Upper lobe of left lung (tissue), 4 donors: ENCODE measurements at regions not wholly inside any gene's neighbourhood (a gene's known extent, or its start where the extent isn't known, plus 50 kb on each side); places are given as distances from the start of the nearest gene placed in this dataset.

Source experiments
- POLR2A ChIP-seq, 4 donors: fragments of 450-650 bp; IDR thresholded peaks; one replicate each; pipeline ENCODE4 v1.5.1; 2016 to 2017; ENCODE audit warnings: antibody characterized with exemption in 4 of 4, mild to moderate bottlenecking in 2 of 4
- POLR2AphosphoS5 ChIP-seq, 2 donors: sonication (generic); formaldehyde crosslinking; IDR thresholded peaks; one replicate each; pipeline ENCODE4 v1.5.1; 2017; ENCODE audit warnings: antibody characterized with exemption in 2 of 2
- TF ChIP-seq, protein P1 (sequence below), 6 experiments: fragments of 450-650 bp in 4 of 6; fragments of 200-600 bp in 2 of 6; sonication (generic) in 2 of 6; IDR thresholded peaks; one replicate each; pipeline ENCODE4 v1.5.1; 2016 to 2019; ENCODE audit warnings: antibody characterized with exemption in 6 of 6

DNA sequence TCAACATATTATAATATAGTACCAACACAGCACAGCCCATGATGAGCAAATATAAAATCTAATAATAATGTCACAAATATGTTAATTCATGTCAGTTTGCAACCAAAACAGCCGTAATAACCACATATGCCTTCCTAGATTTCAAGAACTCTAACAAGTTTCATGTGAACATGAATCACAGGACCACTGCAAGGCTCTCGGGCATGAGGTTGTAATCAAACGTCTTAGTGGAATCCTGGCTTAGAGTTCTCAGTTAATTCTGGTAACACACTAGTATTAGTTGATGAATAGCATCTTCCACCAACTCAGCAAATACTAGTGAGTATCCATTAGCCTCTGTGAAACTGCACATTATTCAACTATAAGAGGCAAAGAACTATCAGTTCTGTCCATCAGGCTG, 379.3 kb upstream of the TENM3 start:
- TF ChIP-seq, protein P1, sequence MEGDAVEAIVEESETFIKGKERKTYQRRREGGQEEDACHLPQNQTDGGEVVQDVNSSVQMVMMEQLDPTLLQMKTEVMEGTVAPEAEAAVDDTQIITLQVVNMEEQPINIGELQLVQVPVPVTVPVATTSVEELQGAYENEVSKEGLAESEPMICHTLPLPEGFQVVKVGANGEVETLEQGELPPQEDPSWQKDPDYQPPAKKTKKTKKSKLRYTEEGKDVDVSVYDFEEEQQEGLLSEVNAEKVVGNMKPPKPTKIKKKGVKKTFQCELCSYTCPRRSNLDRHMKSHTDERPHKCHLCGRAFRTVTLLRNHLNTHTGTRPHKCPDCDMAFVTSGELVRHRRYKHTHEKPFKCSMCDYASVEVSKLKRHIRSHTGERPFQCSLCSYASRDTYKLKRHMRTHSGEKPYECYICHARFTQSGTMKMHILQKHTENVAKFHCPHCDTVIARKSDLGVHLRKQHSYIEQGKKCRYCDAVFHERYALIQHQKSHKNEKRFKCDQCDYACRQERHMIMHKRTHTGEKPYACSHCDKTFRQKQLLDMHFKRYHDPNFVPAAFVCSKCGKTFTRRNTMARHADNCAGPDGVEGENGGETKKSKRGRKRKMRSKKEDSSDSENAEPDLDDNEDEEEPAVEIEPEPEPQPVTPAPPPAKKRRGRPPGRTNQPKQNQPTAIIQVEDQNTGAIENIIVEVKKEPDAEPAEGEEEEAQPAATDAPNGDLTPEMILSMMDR (IDR thresholded peaks at IDR 0.05): no peak
- TF ChIP-seq POLR2A (IDR thresholded peaks at IDR 0.05): no peak
- no peak for TF ChIP-seq POLR2AphosphoS5 (IDR thresholded peaks at IDR 0.05)
